ENCODE measurements at regions not wholly inside any gene's neighbourhood (a gene's known extent, or its start where the extent isn't known, plus 50 kb on each side); places are given as distances from the start of the nearest gene placed in this dataset.

GRCh38 chr5:163963881-163964280 lies 458.5 kb downstream of the MAT2B start:
- no peak for DNase-seq

- DNase-seq: no peak
These were observed 459.3 kb downstream of the MAT2B start for GRCh38 chr5:163964671-163965070.

DNA sequence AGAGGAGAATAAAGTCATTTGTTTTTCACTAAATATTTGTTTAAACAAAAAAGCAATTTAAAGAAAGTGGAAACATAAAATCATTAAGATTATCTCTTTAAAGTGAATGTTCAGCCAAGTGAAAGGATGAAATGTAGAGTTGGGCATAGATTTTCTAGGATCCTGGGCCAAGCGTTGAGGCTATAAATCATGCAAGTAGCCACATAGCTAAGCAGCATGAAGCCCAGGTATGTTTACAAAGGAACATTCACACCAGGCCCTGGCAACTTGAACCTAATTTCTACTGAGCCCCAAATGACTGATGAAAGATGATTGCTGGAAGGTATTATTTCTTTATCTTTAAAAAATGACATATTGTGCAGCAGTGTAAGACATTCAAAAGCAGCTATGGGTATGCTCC lies 461.8 kb downstream of the MAT2B start:
- DNase-seq: no peak

- no peak for DNase-seq
These were observed 463.2 kb downstream of the MAT2B start for GRCh38 chr5:163968651-163969050.

- no peak for DNase-seq
These were observed 471.3 kb downstream of the MAT2B start for GRCh38 chr5:163976696-163977095.

- DNase-seq: no peak
These were observed 473.5 kb downstream of the MAT2B start for GRCh38 chr5:163978897-163979296.

GRCh38 chr5:163988566-163988965 lies 483.1 kb downstream of the MAT2B start:
- DNase-seq: no peak

DNA sequence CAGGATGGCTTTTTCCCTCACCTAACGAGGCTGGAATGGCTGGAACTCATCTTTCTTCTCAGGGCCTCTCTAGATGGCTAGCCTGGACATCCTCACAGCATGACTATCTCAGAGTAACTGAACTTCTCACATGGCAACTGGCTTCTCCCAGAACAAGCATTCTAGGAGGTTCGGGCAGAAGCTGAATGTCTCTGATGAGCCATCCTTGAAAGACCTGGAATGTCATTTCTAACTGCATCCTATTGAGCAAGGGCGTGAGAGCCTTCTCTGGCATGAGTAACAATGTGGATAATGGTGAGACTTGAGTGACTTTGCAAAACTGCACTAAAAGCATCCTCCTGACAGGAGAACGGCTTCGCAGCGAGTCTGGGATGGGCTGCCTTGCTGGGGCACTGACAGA lies 487.7 kb downstream of the MAT2B start:
- DNase-seq: no peak

- DNase-seq: no peak
These were observed 489.8 kb downstream of the MAT2B start for GRCh38 chr5:163995206-163995605.

DNA sequence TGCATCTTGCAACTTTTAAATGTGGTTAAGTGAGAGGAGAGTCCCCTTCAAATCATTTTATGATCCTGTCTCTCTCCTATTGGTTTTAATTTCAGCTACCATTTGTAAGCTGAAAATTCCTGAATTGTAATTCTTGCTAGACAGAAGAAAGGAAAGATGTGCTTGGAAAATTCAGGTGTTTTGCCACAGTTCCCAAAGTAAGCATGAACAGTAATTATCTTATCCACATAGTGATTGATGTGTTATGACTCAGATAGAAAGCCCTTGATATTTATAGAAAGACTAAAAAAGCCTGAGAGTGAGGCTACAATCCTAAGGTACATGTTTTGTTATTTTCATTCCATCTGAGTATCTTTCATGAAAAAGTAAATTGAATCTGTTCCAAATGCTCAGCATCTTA lies 492.5 kb downstream of the MAT2B start:
- no peak for DNase-seq

GRCh38 chr5:164000241-164000640 lies 494.8 kb downstream of the MAT2B start:
- DNase-seq: no peak

DNA sequence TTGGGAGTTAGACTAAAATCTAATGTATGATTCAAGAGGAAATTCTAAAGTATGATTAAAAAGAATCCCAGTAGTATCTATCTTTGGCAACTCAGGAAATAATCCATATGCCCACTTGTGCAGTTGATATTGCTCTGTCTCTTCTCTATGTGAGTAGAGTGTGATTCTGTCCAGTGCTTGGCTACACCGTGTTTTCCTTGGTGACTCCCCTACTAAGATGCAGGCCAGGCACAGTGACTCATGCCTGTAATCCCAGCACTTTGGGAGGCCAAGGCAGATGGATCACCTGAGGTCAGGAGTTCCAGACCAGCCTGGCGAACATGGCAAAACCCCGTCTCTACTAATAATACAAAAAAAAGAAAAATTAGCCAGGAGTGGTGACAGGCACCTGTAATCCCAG lies 495.4 kb downstream of the MAT2B start:
- DNase-seq: no peak

GRCh38 chr5:164002214-164002613 lies 496.8 kb downstream of the MAT2B start:
- no peak for DNase-seq

DNA sequence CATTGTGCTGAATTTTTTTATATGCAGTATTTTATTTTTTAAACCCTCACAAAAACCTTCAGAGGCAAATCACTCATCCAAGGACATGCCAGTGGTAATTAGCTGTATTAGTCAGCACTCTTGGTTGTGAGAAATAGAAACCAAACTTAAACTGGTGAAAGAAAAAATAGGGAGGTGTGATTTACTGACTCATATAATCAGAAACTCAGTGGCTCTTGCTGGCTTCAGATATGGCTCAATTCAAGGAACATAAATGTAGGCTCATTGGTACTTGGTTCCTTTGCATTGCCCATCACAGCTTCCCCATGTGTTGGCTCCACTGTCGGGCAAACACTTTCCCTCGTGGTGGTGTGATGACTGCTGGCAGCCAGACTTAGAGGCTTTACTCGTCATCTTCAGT lies 497.2 kb downstream of the MAT2B start:
- no peak for DNase-seq

DNA sequence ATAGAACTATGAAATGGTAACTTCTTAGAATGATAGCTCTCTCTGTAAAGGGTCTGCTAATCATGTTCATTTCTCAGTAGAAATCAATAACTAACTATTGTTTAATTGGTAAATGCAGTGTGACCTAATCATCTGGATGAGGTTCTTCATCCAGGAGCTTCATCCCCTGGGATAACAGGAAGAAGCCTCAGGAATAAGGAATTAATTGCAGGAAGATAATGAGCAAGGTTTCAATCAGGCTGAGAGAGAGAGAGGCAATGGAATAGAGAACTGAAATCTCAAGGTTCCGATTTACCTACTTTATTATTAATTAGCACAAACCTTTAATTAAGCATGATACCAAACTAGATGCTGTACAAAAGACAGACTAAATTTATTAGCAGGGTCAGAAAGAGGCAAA lies 499.7 kb downstream of the MAT2B start:
- no peak for DNase-seq

- DNase-seq: no peak
These were observed 501.6 kb downstream of the MAT2B start for GRCh38 chr5:164007064-164007463.

GRCh38 chr5:164009621-164010020 lies 504.2 kb downstream of the MAT2B start:
- no peak for DNase-seq

GRCh38 chr5:164010900-164011299 lies 505.5 kb downstream of the MAT2B start:
- no peak for DNase-seq

DNA sequence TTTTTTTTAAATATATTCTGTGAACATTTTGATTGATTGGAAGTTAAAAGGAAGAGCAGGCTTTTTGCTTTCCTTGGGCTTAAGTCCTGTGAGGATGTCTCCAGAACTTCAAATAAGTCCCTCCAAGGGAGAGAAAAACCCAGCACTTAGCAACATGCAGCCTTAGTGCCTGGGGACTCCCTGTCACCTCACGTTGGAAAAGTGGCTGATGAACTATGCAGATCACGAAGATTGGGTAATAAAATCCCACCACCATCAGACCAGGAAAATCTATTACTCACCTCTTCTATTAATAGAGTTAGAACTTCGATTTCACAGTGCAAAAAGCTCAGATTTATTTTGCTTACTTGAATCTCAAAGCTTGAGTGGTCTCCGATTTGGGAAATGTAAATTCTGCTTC lies 507.0 kb downstream of the MAT2B start:
- no peak for DNase-seq

DNA sequence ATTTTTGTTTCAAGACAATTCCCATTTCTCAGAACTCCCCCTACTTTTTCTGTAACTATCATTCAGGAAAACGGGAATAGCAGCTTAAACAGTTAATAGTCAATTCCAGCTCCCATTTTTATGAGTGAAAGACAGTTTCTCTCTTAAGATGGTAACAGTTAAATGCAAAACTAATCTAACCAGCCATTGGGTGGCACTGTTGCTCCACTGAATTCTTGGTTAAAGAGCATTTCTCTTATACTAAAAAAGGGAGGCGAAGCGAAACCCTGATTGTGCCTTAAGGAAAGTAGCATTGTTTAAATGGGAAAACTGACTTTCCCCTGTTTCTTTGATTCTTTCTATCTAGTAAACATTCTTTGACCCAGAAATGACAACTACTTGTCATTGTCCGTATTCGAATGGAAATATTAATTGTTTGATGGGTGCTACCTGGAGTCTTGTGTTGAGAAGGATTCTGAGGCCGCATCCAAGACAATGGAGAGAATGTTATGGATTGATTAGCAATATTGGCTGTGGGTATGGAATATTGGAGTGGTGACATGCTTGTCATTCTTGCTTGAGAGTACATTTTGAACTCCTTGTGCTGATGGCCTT lies 507.8 kb downstream of the MAT2B start:
- no peak for DNase-seq

DNA sequence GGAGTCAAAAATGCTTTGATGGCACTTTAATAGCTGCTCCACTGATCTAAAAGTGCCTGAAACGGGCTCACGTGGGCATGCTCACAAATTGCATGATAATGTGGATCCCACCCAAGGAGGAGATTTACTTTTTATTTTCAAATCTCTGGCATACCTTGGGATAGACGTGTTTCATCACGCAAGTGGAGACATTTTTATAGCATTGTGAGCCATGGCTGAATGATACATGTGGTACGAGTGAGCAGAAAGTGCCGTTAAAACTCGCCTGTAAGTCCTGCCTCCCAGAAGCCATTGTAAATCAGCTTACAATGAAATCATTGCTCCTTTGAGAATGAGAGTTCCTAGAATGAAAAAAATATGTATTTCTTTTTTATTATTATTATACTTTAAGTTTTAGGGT lies 514.7 kb downstream of the MAT2B start:
- no peak for DNase-seq

DNA sequence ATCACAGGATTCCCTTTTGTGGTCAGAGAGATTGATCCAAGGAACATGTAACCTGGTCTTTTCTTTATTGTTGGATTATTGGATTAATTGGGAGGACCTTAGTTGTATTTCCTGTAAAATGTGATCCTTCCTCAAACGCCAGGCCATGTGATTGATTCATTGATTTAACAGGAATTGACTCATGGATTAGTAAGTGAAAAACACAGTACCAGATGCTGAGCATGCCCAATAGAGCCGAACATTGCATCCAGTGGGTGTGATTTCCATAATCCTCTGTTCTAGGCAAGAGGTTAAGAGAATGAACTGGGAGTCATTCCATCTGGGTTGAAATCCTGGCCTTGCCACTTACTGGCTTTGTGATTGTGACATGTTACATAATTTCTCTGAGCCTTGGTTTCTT lies 522.3 kb downstream of the MAT2B start:
- no peak for DNase-seq

- no peak for DNase-seq
These were observed 532.8 kb downstream of the MAT2B start for GRCh38 chr5:164038128-164038783.

GRCh38 chr5:164041105-164041504 lies 535.7 kb downstream of the MAT2B start:
- DNase-seq: no peak

- DNase-seq: no peak
These were observed 543.0 kb downstream of the MAT2B start for GRCh38 chr5:164048359-164048926.

All from CD4-positive, alpha-beta T cell treated with Interleukin-6 for 4 hours (primary cell).